ACC112 (cell line): ENCODE measurements at regions not wholly inside any gene's neighbourhood (a gene's known extent, or its start where the extent isn't known, plus 50 kb on each side); places are given as distances from the start of the nearest gene placed in this dataset.

Experiments used
- H2AFZ ChIP-seq: fragments of 200-600 bp; sonication (generic); one replicate; pipeline ENCODE4 v1.6.0; 2017; ENCODE audit warnings: antibody characterized with exemption, low read length; ENCODE audit not compliant: unreplicated experiment
- H3K27ac ChIP-seq: fragments of 200-600 bp; sonication (generic); 2 replicates; pipeline ENCODE4 v1.5.1; 2014; ENCODE audit warnings: low read depth, mild to moderate bottlenecking, antibody characterized with exemption, low read length, moderate library complexity
- H3K27me3 ChIP-seq: fragments of 200-600 bp; sonication (generic); 2 replicates; pipeline ENCODE4 v1.6.1; 2014; ENCODE audit warnings: mild to moderate bottlenecking, antibody characterized with exemption, low read length, moderate library complexity, mixed read lengths; ENCODE audit not compliant: insufficient read depth
- H3K36me3 ChIP-seq: fragments of 200-600 bp; sonication (generic); 2 replicates; pipeline ENCODE4 v1.6.1; 2016; ENCODE audit warnings: mild to moderate bottlenecking, antibody characterized with exemption, low read length, moderate library complexity, mixed read lengths; ENCODE audit not compliant: insufficient read depth
- H3K4me1 ChIP-seq: fragments of 200-600 bp; sonication (generic); one replicate; pipeline ENCODE4 v1.6.1; 2016; ENCODE audit warnings: low read length, mixed read lengths; ENCODE audit not compliant: insufficient read depth, unreplicated experiment, control insufficient read depth
- H3K4me3 ChIP-seq: fragments of 200-600 bp; sonication (generic); 2 replicates; pipeline ENCODE4 v1.5.1; 2014; ENCODE audit warnings: mild to moderate bottlenecking, low read depth, low read length
- H3K79me2 ChIP-seq: fragments of 200-600 bp; sonication (generic); one replicate; pipeline ENCODE4 v1.6.0; 2016; ENCODE audit warnings: low read length; ENCODE audit not compliant: control insufficient read depth, unreplicated experiment, insufficient read depth

DNA sequence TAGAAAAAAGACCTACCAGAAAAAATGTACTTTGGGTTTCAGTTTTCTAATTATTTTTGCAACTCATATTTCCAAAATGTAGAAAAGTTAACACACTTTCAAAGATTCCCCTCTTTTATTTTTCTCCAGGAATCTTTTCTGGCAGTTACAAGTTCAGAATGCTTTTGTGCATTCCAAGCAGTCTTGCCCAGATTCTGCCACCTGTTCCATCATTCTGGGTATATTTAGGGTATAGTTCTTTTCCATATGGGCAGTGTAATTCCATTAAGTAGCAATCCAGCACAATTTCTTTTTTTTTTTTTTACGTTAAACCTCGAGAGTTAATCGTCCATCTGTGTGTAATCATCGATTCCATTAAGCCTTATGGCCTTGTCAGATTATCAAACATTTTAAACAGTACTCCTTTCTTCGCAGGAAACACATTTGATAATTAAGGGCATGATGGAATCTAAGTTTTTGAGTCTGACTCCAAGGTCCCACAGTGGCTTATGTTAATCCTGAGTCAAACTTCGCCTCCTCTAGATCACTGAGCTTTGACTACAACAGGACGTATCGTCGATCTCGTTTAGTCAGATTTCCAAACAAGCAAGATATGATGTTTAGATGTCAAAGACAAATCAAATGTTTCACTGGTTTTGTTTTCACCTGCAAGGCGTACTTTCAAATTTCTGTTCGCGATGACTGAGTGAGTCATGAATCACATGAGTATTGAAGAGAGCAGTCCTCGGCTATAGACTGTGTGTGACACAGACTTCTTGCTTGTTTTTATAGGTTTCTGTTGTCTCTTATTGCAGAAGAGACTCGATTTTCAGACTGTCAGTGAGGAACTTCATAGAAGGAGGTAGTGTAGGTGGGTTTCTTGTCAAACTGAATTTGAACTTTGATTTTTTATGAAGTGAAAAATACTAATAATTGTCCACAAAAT is 118.9 kb upstream of the GK2 start:
- no peak overlapping the region for H3K4me3 ChIP-seq
- H3K4me1 ChIP-seq, result no peaks in the 10 kb centered on the region
- no peaks in the 10 kb centered on the region for H3K36me3 ChIP-seq
- no peaks in the 10 kb centered on the region for H3K79me2 ChIP-seq
- no peak overlapping the region for H3K27ac ChIP-seq
- H3K27me3 ChIP-seq, result no peaks in the 10 kb centered on the region; the same call in 1 of the 2 replicates
- H2AFZ ChIP-seq, result no peak overlapping the region

DNA sequence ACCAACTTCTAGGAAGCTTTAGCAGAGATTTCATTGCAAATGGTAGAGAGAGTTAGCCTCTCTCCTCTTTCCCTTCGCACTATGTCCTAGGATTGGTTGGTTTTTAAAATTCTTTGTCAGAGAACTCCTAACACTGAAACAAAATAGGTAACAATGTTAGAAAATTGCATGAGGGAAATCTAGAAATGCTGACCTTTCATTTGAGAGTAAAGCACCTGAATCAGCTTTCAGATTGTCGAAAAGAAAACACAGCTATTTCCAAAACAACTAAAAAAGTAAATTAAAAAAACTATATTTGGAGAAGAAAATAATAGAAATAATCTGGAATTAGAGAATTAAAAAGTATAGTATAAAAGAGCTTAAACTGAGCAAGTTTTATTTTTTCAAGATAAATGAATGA is 108.1 kb upstream of the GK2 start:
- Histone ChIP-seq H3K4me1 (no peaks in the 10 kb centered on the region), H3K27ac (no peak overlapping the region), H2AFZ (no peak overlapping the region), H3K27me3 (0 out of 2 replicates have a peak, but pooled peaks cover 13% of the 10 kb centered on the region), H3K79me2 (no peaks in the 10 kb centered on the region), H3K4me3 (no peak overlapping the region), H3K36me3 (no peaks in the 10 kb centered on the region)

DNA sequence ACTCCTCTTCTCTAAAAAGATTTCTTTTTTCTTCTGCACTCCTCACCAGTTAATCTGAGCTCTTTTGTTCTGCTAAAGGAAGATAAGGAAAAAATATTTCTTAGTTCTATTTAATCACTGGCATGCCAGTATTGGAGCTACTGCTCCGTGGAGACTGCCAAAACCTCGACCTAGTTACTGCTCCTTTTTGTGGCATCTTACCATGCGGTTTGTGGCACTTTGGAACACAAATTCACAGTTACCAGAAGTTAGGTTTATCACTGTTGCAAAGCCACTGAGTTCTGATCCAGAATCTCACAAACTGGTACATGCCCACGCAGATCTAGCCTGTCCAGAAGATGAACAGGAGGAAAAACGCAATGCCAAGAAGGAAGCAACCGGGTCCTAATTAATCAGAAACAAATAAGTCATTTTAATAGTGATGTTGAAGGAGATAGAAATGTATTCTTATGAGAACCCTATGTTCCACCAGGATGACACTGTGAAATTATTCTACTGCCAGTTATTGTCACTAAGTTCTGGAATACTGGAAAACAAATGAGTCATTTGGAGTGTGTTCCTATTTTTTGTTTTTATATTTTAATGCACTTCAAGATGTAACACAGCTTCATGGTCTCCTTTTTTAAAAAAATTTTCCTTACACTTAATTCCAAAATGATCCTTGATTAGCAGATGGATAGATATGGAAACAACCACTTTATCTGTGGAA is 106.7 kb upstream of the GK2 start:
- Histone ChIP-seq H3K79me2 (no peaks in the 10 kb centered on the region), H3K27me3 (0 out of 2 replicates have a peak, but pooled peaks cover 13% of the 10 kb centered on the region), H2AFZ (no peak overlapping the region), H3K4me3 (no peak overlapping the region), H3K36me3 (no peaks in the 10 kb centered on the region), H3K27ac (no peak overlapping the region), H3K4me1 (no peaks in the 10 kb centered on the region)

GRCh38 chr4:79513576-79513975 is 105.5 kb upstream of the GK2 start:
- no peak overlapping the region for H2AFZ ChIP-seq
- H3K79me2 ChIP-seq, result no peaks in the 10 kb centered on the region
- H3K36me3 ChIP-seq, result no peaks in the 10 kb centered on the region
- peaks cover 13% of the 10 kb centered on the region; the same call in 1 of the 2 replicates for H3K27me3 ChIP-seq
- no peak overlapping the region for H3K4me3 ChIP-seq
- no peak overlapping the region for H3K27ac ChIP-seq
- H3K4me1 ChIP-seq, result no peaks in the 10 kb centered on the region

- Histone ChIP-seq H3K36me3 (no peaks in the 10 kb centered on the region), H2AFZ (no peak overlapping the region), H3K27ac (no peak overlapping the region), H3K4me3 (no peak overlapping the region), H3K4me1 (no peaks in the 10 kb centered on the region), H3K79me2 (no peaks in the 10 kb centered on the region), H3K27me3 (peaks cover 13% of the 10 kb centered on the region; the same call in 1 of the 2 replicates)
Observed at GRCh38 chr4:79512363-79512762, 104.3 kb upstream of the GK2 start.

- Histone ChIP-seq H2AFZ (no peak overlapping the region), H3K4me3 (no peak overlapping the region), H3K27me3 (peaks cover 10% of the 10 kb centered on the region; the same call in 1 of the 2 replicates), H3K36me3 (no peaks in the 10 kb centered on the region), H3K4me1 (no peaks in the 10 kb centered on the region), H3K79me2 (no peaks in the 10 kb centered on the region), H3K27ac (no peak overlapping the region)
Observed at GRCh38 chr4:79502081-79502480, 94.1 kb upstream of the GK2 start.

DNA sequence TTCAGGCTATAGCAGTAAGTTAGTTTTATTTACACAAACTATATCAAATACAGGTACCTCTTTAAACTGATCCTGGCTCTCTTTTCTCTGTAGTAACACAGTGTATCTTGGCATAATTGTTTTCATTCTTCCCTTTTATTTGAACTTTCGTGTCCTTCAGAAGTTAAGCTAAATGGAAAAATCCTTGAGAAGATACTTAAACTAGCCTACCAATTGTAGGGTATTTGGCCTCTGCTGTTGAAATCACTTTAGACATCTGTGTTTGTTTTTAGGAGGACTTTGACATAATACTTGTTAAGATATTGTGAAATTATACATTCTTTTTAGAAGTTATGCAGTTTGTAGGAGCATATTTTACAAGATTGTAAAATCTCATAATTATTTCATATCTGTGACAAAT is 90.3 kb upstream of the GK2 start:
- no peak overlapping the region for H2AFZ ChIP-seq
- H3K79me2 ChIP-seq, result no peaks in the 10 kb centered on the region
- no peaks in the 10 kb centered on the region for H3K4me1 ChIP-seq
- H3K27ac ChIP-seq, result no peak overlapping the region
- no peaks in the 10 kb centered on the region for H3K36me3 ChIP-seq
- H3K27me3 ChIP-seq, result no peaks in the 10 kb centered on the region
- peak overlapping the region; percentile 42; the same call in 1 of the 2 replicates for H3K4me3 ChIP-seq

- no peaks in the 10 kb centered on the region for H3K27me3 ChIP-seq
- H3K79me2 ChIP-seq, result no peaks in the 10 kb centered on the region
- H3K36me3 ChIP-seq, result no peaks in the 10 kb centered on the region
- H3K27ac ChIP-seq, result no peak overlapping the region
- no peaks in the 10 kb centered on the region for H3K4me1 ChIP-seq
- H2AFZ ChIP-seq, result no peak overlapping the region
- no peak overlapping the region for H3K4me3 ChIP-seq
Observed at GRCh38 chr4:79497001-79497400, 89.0 kb upstream of the GK2 start.

GRCh38 chr4:79495447-79495846 is 87.4 kb upstream of the GK2 start:
- H3K4me3 ChIP-seq, result no peak overlapping the region
- no peaks in the 10 kb centered on the region for H3K27me3 ChIP-seq
- no peaks in the 10 kb centered on the region for H3K79me2 ChIP-seq
- no peaks in the 10 kb centered on the region for H3K4me1 ChIP-seq
- no peaks in the 10 kb centered on the region for H3K36me3 ChIP-seq
- no peak overlapping the region for H3K27ac ChIP-seq
- H2AFZ ChIP-seq, result no peak overlapping the region

DNA sequence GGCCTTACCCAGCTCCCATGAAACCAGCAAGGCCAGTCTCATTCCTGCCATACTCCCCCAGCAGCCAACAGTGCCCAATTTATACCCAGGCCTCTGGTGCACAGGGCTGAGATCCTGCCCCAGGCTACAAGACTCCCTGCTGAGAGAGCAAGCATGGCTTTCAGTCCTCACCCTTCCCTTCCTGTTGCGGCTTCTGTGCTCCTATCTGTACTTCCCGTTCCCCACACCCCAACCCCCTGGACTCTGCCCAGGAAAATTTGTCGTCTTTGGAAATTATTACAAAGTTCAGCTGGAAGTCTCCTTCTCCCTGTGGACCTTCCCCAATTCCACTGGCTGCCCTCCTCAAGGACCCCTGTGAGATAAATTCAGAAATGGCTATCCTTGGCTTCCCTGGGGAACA is 84.1 kb upstream of the GK2 start:
- Histone ChIP-seq H3K36me3 (no peaks in the 10 kb centered on the region), H3K27ac (no peak overlapping the region), H3K27me3 (no peaks in the 10 kb centered on the region), H3K79me2 (no peaks in the 10 kb centered on the region), H3K4me1 (no peaks in the 10 kb centered on the region), H3K4me3 (no peak overlapping the region), H2AFZ (no peak overlapping the region)
